ENCODE measurements at regions not wholly inside any gene's neighbourhood (a gene's known extent, or its start where the extent isn't known, plus 50 kb on each side); places are given as distances from the start of the nearest gene placed in this dataset.

- Histone ChIP-seq H3K4me1 (ENCODE audit: control insufficient read depth, low read length) (no peaks in the 10 kb centered on the region), H3F3A (ENCODE audit: control insufficient read depth, insufficient read depth) (no peaks in the 10 kb centered on the region), H4K20me1 (ENCODE audit: control insufficient read depth, insufficient read depth, low read depth, low read length) (no peaks in the 10 kb centered on the region), H3K27me3 (ENCODE audit: control insufficient read depth, low read length) (no peaks in the 10 kb centered on the region), H3K9me2 (replicated peaks; ENCODE audit: control insufficient read depth, low read length) (no peaks in the 10 kb centered on the region), H3K79me2 (ENCODE audit: control insufficient read depth, low read length) (no peaks in the 10 kb centered on the region), H3K4me2 (ENCODE audit: low read length) (no peak overlapping the region), H3K9me3 (ENCODE audit: control insufficient read depth, insufficient read depth, low read length) (no peaks in the 10 kb centered on the region), H3K36me3 (ENCODE audit: control insufficient read depth, low read length) (no peaks in the 10 kb centered on the region), H3K4me3 (ENCODE audit: low read length) (no peak overlapping the region), H3K27ac (ENCODE audit: low read depth, low read length) (no peak overlapping the region)
- TF ChIP-seq CTCF (IDR thresholded peaks at IDR 0.05; ENCODE audit: low read depth, low read length, poor library complexity, severe bottlenecking) (no peak), EZH2phosphoT487 (IDR thresholded peaks at IDR 0.05; ENCODE audit: borderline replicate concordance, low read length) (no peak)
Measured at GRCh38 chr1:118275472-118276115, 90.6 kb upstream of the SPAG17 start.

- Histone ChIP-seq H3K79me2 (ENCODE audit: control insufficient read depth, low read length) (no peaks in the 10 kb centered on the region), H3F3A (ENCODE audit: control insufficient read depth, insufficient read depth) (no peaks in the 10 kb centered on the region), H3K4me2 (ENCODE audit: low read length) (no peak overlapping the region), H3K4me1 (ENCODE audit: control insufficient read depth, low read length) (no peaks in the 10 kb centered on the region), H3K27ac (ENCODE audit: low read depth, low read length) (no peak overlapping the region), H4K20me1 (ENCODE audit: control insufficient read depth, insufficient read depth, low read depth, low read length) (no peaks in the 10 kb centered on the region), H3K27me3 (ENCODE audit: control insufficient read depth, low read length) (no peaks in the 10 kb centered on the region), H3K4me3 (ENCODE audit: low read length) (no peak overlapping the region), H3K9me2 (replicated peaks; ENCODE audit: control insufficient read depth, low read length) (no peaks in the 10 kb centered on the region), H3K9me3 (ENCODE audit: control insufficient read depth, insufficient read depth, low read length) (no peaks in the 10 kb centered on the region), H3K36me3 (ENCODE audit: control insufficient read depth, low read length) (no peaks in the 10 kb centered on the region)
- no peak for TF ChIP-seq EZH2phosphoT487 (IDR thresholded peaks at IDR 0.05; ENCODE audit: borderline replicate concordance, low read length)
- no peak for TF ChIP-seq CTCF (IDR thresholded peaks at IDR 0.05; ENCODE audit: low read depth, low read length, poor library complexity, severe bottlenecking)
Measured at GRCh38 chr1:118272884-118273283, 87.9 kb upstream of the SPAG17 start.

- Histone ChIP-seq H3K79me2 (ENCODE audit: control insufficient read depth, low read length) (no peaks in the 10 kb centered on the region), H3K27me3 (ENCODE audit: control insufficient read depth, low read length) (no peaks in the 10 kb centered on the region), H3K4me1 (ENCODE audit: control insufficient read depth, low read length) (no peaks in the 10 kb centered on the region), H3K9me3 (ENCODE audit: control insufficient read depth, insufficient read depth, low read length) (no peaks in the 10 kb centered on the region), H3K4me3 (ENCODE audit: low read length) (no peak overlapping the region), H3K9me2 (replicated peaks; ENCODE audit: control insufficient read depth, low read length) (no peaks in the 10 kb centered on the region), H3K36me3 (ENCODE audit: control insufficient read depth, low read length) (no peaks in the 10 kb centered on the region), H3F3A (ENCODE audit: control insufficient read depth, insufficient read depth) (no peaks in the 10 kb centered on the region), H3K27ac (ENCODE audit: low read depth, low read length) (no peak overlapping the region), H3K4me2 (ENCODE audit: low read length) (no peak overlapping the region), H4K20me1 (ENCODE audit: control insufficient read depth, insufficient read depth, low read depth, low read length) (no peaks in the 10 kb centered on the region)
- TF ChIP-seq EZH2phosphoT487 (IDR thresholded peaks at IDR 0.05; ENCODE audit: borderline replicate concordance, low read length): no peak
- no peak for TF ChIP-seq CTCF (IDR thresholded peaks at IDR 0.05; ENCODE audit: low read depth, low read length, poor library complexity, severe bottlenecking)
Measured at GRCh38 chr1:118271883-118272282, 86.9 kb upstream of the SPAG17 start.
